ENCODE measurements at regions not wholly inside any gene's neighbourhood (a gene's known extent, or its start where the extent isn't known, plus 50 kb on each side); places are given as distances from the start of the nearest gene placed in this dataset.
"Not testable (repeated sequence)": the region's sequence is repeated elsewhere in the genome, so short reads cannot be mapped to it uniquely, and the experiment has no call there.

GRCh38 chr12:18886962-18887361, 149.0 kb downstream of the CAPZA3 start:
- H3K4me3 ChIP-seq (ENCODE audit: insufficient read depth in 1 of 2, low read depth in 1 of 2, low read length in 2 of 2): no peak overlapping the region
- no peak overlapping the region for H2BK5ac ChIP-seq (ENCODE audit: low read depth, low read length, poor library complexity, severe bottlenecking)
- H2AFZ ChIP-seq (ENCODE audit: low read depth, low read length): no peak overlapping the region
- no peak overlapping the region for H3K4me2 ChIP-seq (ENCODE audit: low read length, poor library complexity, severe bottlenecking)
- no peak overlapping the region for H2BK120ac ChIP-seq (ENCODE audit: low read depth, low read length)
- H3K36me3 ChIP-seq (ENCODE audit: control insufficient read depth in 1 of 2, insufficient read depth in 2 of 2, low read depth in 1 of 2, low read length in 2 of 2): no peaks in the 10 kb centered on the region
- H3K23ac ChIP-seq (ENCODE audit: low read length in 2 of 2): no peak overlapping the region
- H4K91ac ChIP-seq (ENCODE audit: low read length): no peak overlapping the region
- no peak overlapping the region for H3K18ac ChIP-seq (ENCODE audit: low read depth in 1 of 2, low read length in 2 of 2)
- H4K8ac ChIP-seq (ENCODE audit: low read length): no peak overlapping the region
- no peaks in the 10 kb centered on the region for H3K4me1 ChIP-seq (ENCODE audit: control insufficient read depth, insufficient read depth, low read depth, low read length)
- no peak overlapping the region for H3K4ac ChIP-seq (ENCODE audit: low read depth in 1 of 2, low read length in 2 of 2)
- H3K79me1 ChIP-seq (replicated peaks; ENCODE audit: low read length, poor library complexity, severe bottlenecking): no peaks in the 10 kb centered on the region
- no peak for DNase-seq
- H2AK5ac ChIP-seq (ENCODE audit: low read length, severe bottlenecking): no peak overlapping the region
- H2BK12ac ChIP-seq (ENCODE audit: low read length in 2 of 2): no peak overlapping the region
- H3K14ac ChIP-seq (ENCODE audit: low read length in 2 of 2): no peak overlapping the region
- H3K9ac ChIP-seq (ENCODE audit: low read length): no peak overlapping the region
- H2BK15ac ChIP-seq (ENCODE audit: low read depth, poor library complexity, severe bottlenecking): no peak overlapping the region
- WGBS: 100% methylated on average over 1 of the region's 3 CpGs
- no peak overlapping the region for H3K27ac ChIP-seq (ENCODE audit: low read length, poor library complexity, severe bottlenecking)
- H3K27me3 ChIP-seq (ENCODE audit: control insufficient read depth in 1 of 2, insufficient read depth in 1 of 2, low read length in 2 of 2): no peaks in the 10 kb centered on the region
- no peaks in the 10 kb centered on the region for H3K9me3 ChIP-seq (ENCODE audit: control insufficient read depth, low read length)

GRCh38 chr12:18887368-18887767, 149.4 kb downstream of the CAPZA3 start:
- H2BK12ac ChIP-seq (ENCODE audit: low read length in 2 of 2): no peak overlapping the region
- H3K23ac ChIP-seq (ENCODE audit: low read length in 2 of 2): no peak overlapping the region
- no peak overlapping the region for H3K18ac ChIP-seq (ENCODE audit: low read depth in 1 of 2, low read length in 2 of 2)
- no peak for DNase-seq
- H2AFZ ChIP-seq (ENCODE audit: low read depth, low read length): no peak overlapping the region
- H3K4me3 ChIP-seq (ENCODE audit: insufficient read depth in 1 of 2, low read depth in 1 of 2, low read length in 2 of 2): no peak overlapping the region
- H4K91ac ChIP-seq (ENCODE audit: low read length): no peak overlapping the region
- no peak overlapping the region for H3K9ac ChIP-seq (ENCODE audit: low read length)
- no peaks in the 10 kb centered on the region for H3K79me1 ChIP-seq (replicated peaks; ENCODE audit: low read length, poor library complexity, severe bottlenecking)
- H3K4me2 ChIP-seq (ENCODE audit: low read length, poor library complexity, severe bottlenecking): no peak overlapping the region
- no peak overlapping the region for H2BK5ac ChIP-seq (ENCODE audit: low read depth, low read length, poor library complexity, severe bottlenecking)
- no peaks in the 10 kb centered on the region for H3K4me1 ChIP-seq (ENCODE audit: control insufficient read depth, insufficient read depth, low read depth, low read length)
- H3K36me3 ChIP-seq (ENCODE audit: control insufficient read depth in 1 of 2, insufficient read depth in 2 of 2, low read depth in 1 of 2, low read length in 2 of 2): no peaks in the 10 kb centered on the region
- H3K9me3 ChIP-seq (ENCODE audit: control insufficient read depth, low read length): no peaks in the 10 kb centered on the region
- H3K27ac ChIP-seq (ENCODE audit: low read length, poor library complexity, severe bottlenecking): no peak overlapping the region
- WGBS: 94% methylated on average over 4 of the region's 4 CpGs
- no peak overlapping the region for H2BK15ac ChIP-seq (ENCODE audit: low read depth, poor library complexity, severe bottlenecking)
- no peak overlapping the region for H2BK120ac ChIP-seq (ENCODE audit: low read depth, low read length)
- H2AK5ac ChIP-seq (ENCODE audit: low read length, severe bottlenecking): no peak overlapping the region
- no peak overlapping the region for H3K4ac ChIP-seq (ENCODE audit: low read depth in 1 of 2, low read length in 2 of 2)
- no peak overlapping the region for H4K8ac ChIP-seq (ENCODE audit: low read length)
- no peaks in the 10 kb centered on the region for H3K27me3 ChIP-seq (ENCODE audit: control insufficient read depth in 1 of 2, insufficient read depth in 1 of 2, low read length in 2 of 2)
- H3K14ac ChIP-seq (ENCODE audit: low read length in 2 of 2): no peak overlapping the region

GRCh38 chr12:18888047-18888446, 150.1 kb downstream of the CAPZA3 start:
- Histone ChIP-seq H2BK15ac (ENCODE audit: low read depth, poor library complexity, severe bottlenecking) (no peak overlapping the region), H3K9me3 (ENCODE audit: control insufficient read depth, low read length) (no peaks in the 10 kb centered on the region), H3K27ac (ENCODE audit: low read length, poor library complexity, severe bottlenecking) (no peak overlapping the region), H3K4me1 (ENCODE audit: control insufficient read depth, insufficient read depth, low read depth, low read length) (no peaks in the 10 kb centered on the region), H3K4me3 (ENCODE audit: insufficient read depth in 1 of 2, low read depth in 1 of 2, low read length in 2 of 2) (no peak overlapping the region), H2BK5ac (ENCODE audit: low read depth, low read length, poor library complexity, severe bottlenecking) (no peak overlapping the region), H3K4ac (ENCODE audit: low read depth in 1 of 2, low read length in 2 of 2) (no peak overlapping the region), H4K8ac (ENCODE audit: low read length) (no peak overlapping the region), H2BK120ac (ENCODE audit: low read depth, low read length) (no peak overlapping the region), H3K9ac (ENCODE audit: low read length) (no peak overlapping the region), H3K4me2 (ENCODE audit: low read length, poor library complexity, severe bottlenecking) (no peak overlapping the region), H3K79me1 (replicated peaks; ENCODE audit: low read length, poor library complexity, severe bottlenecking) (no peaks in the 10 kb centered on the region), H3K23ac (ENCODE audit: low read length in 2 of 2) (no peak overlapping the region), H3K36me3 (ENCODE audit: control insufficient read depth in 1 of 2, insufficient read depth in 2 of 2, low read depth in 1 of 2, low read length in 2 of 2) (no peaks in the 10 kb centered on the region), H2BK12ac (ENCODE audit: low read length in 2 of 2) (no peak overlapping the region), H3K18ac (ENCODE audit: low read depth in 1 of 2, low read length in 2 of 2) (no peak overlapping the region), H4K91ac (ENCODE audit: low read length) (no peak overlapping the region), H2AFZ (ENCODE audit: low read depth, low read length) (no peak overlapping the region), H3K14ac (ENCODE audit: low read length in 2 of 2) (no peak overlapping the region), H2AK5ac (ENCODE audit: low read length, severe bottlenecking) (no peak overlapping the region), H3K27me3 (ENCODE audit: control insufficient read depth in 1 of 2, insufficient read depth in 1 of 2, low read length in 2 of 2) (no peaks in the 10 kb centered on the region)
- no peak for DNase-seq
- 70% methylated on average over 2 of the region's 2 CpGs for WGBS

GRCh38 chr12:18890621-18891020, 152.7 kb downstream of the CAPZA3 start:
- H3K23ac ChIP-seq (ENCODE audit: low read length in 2 of 2); H3K4me3 ChIP-seq (ENCODE audit: insufficient read depth in 1 of 2, low read depth in 1 of 2, low read length in 2 of 2); H3K27me3 ChIP-seq (ENCODE audit: control insufficient read depth in 1 of 2, insufficient read depth in 1 of 2, low read length in 2 of 2); H2BK15ac ChIP-seq (ENCODE audit: low read depth, poor library complexity, severe bottlenecking); H2BK12ac ChIP-seq (ENCODE audit: low read length in 2 of 2); H3K4me1 ChIP-seq (ENCODE audit: control insufficient read depth, insufficient read depth, low read depth, low read length); H2AFZ ChIP-seq (ENCODE audit: low read depth, low read length); DNase-seq; H3K27ac ChIP-seq (ENCODE audit: low read length, poor library complexity, severe bottlenecking); H2BK120ac ChIP-seq (ENCODE audit: low read depth, low read length); H3K4ac ChIP-seq (ENCODE audit: low read depth in 1 of 2, low read length in 2 of 2); H4K8ac ChIP-seq (ENCODE audit: low read length); H2AK5ac ChIP-seq (ENCODE audit: low read length, severe bottlenecking); H4K91ac ChIP-seq (ENCODE audit: low read length); H2BK5ac ChIP-seq (ENCODE audit: low read depth, low read length, poor library complexity, severe bottlenecking); H3K9ac ChIP-seq (ENCODE audit: low read length); H3K79me1 ChIP-seq (replicated peaks; ENCODE audit: low read length, poor library complexity, severe bottlenecking); H3K14ac ChIP-seq (ENCODE audit: low read length in 2 of 2); H3K36me3 ChIP-seq (ENCODE audit: control insufficient read depth in 1 of 2, insufficient read depth in 2 of 2, low read depth in 1 of 2, low read length in 2 of 2); H3K4me2 ChIP-seq (ENCODE audit: low read length, poor library complexity, severe bottlenecking); H3K18ac ChIP-seq (ENCODE audit: low read depth in 1 of 2, low read length in 2 of 2); H3K9me3 ChIP-seq (ENCODE audit: control insufficient read depth, low read length): not testable (repeated sequence)
- 100% methylated on average over 1 of the region's 3 CpGs for WGBS
